ENCODE measurements at regions not wholly inside any gene's neighbourhood (a gene's known extent, or its start where the extent isn't known, plus 50 kb on each side); places are given as distances from the start of the nearest gene placed in this dataset.

GRCh38 chr5:147983742-147984141 lies 77.4 kb upstream of the C5orf46 start:
- intact Hi-C loops (cut with DNase I) = no loop called here
- H3K27me3 ChIP-seq (ENCODE audit: insufficient read depth in 3 of 3, low read length in 2 of 3) = no peaks in the 10 kb centered on the region
- H3K36me3 ChIP-seq (ENCODE audit: insufficient read depth in 1 of 2, low read depth in 1 of 2) = no peaks in the 10 kb centered on the region
- WGBS, 3 donors = 71 to 81% (median 80%) methylated on average over 1 of the region's 1 CpG
- TF ChIP-seq, protein P1, sequence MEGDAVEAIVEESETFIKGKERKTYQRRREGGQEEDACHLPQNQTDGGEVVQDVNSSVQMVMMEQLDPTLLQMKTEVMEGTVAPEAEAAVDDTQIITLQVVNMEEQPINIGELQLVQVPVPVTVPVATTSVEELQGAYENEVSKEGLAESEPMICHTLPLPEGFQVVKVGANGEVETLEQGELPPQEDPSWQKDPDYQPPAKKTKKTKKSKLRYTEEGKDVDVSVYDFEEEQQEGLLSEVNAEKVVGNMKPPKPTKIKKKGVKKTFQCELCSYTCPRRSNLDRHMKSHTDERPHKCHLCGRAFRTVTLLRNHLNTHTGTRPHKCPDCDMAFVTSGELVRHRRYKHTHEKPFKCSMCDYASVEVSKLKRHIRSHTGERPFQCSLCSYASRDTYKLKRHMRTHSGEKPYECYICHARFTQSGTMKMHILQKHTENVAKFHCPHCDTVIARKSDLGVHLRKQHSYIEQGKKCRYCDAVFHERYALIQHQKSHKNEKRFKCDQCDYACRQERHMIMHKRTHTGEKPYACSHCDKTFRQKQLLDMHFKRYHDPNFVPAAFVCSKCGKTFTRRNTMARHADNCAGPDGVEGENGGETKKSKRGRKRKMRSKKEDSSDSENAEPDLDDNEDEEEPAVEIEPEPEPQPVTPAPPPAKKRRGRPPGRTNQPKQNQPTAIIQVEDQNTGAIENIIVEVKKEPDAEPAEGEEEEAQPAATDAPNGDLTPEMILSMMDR (IDR thresholded peaks at IDR 0.05) = no peak
- no peak overlapping the region for H3K27ac ChIP-seq
- no peak overlapping the region for H3K4me3 ChIP-seq
- DNase-seq (no peak), ATAC-seq (no peak)
- no peaks in the 10 kb centered on the region for H3K4me1 ChIP-seq
- no peaks in the 10 kb centered on the region for H3K9me3 ChIP-seq

DNA sequence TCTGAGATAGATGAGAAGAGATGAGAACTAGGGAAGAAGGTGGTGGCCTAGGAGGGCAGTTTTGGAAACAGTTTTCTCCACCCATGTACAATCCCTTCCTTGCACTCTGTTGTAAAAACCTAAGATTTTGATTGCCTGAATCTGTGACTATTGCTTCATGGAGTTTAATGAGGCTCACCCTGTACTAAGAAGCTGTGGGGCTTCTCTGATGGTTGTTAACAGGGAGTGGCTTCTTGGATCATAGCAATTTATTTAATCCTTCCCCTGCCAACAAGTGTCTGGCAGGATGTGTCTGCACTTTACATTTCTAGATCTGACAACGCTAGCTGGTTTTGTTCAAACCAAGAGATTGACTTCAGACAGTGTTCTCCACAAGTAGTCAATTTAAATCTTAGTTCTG lies 74.7 kb upstream of the C5orf46 start:
- Histone ChIP-seq H3K27me3 (ENCODE audit: insufficient read depth in 3 of 3, low read length in 2 of 3) (no peaks in the 10 kb centered on the region), H3K9me3 (no peaks in the 10 kb centered on the region), H3K27ac (no peak overlapping the region), H3K4me3 (no peak overlapping the region), H3K4me1 (no peaks in the 10 kb centered on the region), H3K36me3 (ENCODE audit: insufficient read depth in 1 of 2, low read depth in 1 of 2) (no peaks in the 10 kb centered on the region)
- DNase-seq (no peak), ATAC-seq (no peak)
- TF ChIP-seq, protein P1 (IDR thresholded peaks at IDR 0.05) = no peak
- intact Hi-C loops (cut with DNase I) = no loop called here
- 50 to 62% (median 60%) methylated on average over 1 of the region's 1 CpG for WGBS, 3 donors

- intact Hi-C loops (cut with DNase I) = no loop called here
- TF ChIP-seq, protein P1 (IDR thresholded peaks at IDR 0.05) = no peak
- 72 to 90% (median 85%) methylated on average over 1 of the region's 1 CpG for WGBS, 3 donors
- Histone ChIP-seq H3K4me1 (no peaks in the 10 kb centered on the region), H3K27ac (no peak overlapping the region), H3K4me3 (no peak overlapping the region), H3K36me3 (ENCODE audit: insufficient read depth in 1 of 2, low read depth in 1 of 2) (no peaks in the 10 kb centered on the region), H3K9me3 (no peaks in the 10 kb centered on the region), H3K27me3 (ENCODE audit: insufficient read depth in 3 of 3, low read length in 2 of 3) (no peaks in the 10 kb centered on the region)
- DNase-seq (no peak), ATAC-seq (no peak)
Measured at GRCh38 chr5:147979761-147980160, 73.4 kb upstream of the C5orf46 start.

- Histone ChIP-seq H3K4me1 (no peaks in the 10 kb centered on the region), H3K27me3 (ENCODE audit: insufficient read depth in 3 of 3, low read length in 2 of 3) (no peaks in the 10 kb centered on the region), H3K4me3 (no peak overlapping the region), H3K27ac (no peak overlapping the region), H3K36me3 (ENCODE audit: insufficient read depth in 1 of 2, low read depth in 1 of 2) (no peaks in the 10 kb centered on the region), H3K9me3 (no peaks in the 10 kb centered on the region)
- DNase-seq = no peak
- TF ChIP-seq, protein P1 (IDR thresholded peaks at IDR 0.05) = no peak
- intact Hi-C loops (cut with DNase I) = no loop called here
- ATAC-seq = no peak
- 91 to 93% (median 92%) methylated on average over 7 of the region's 7 CpGs for WGBS, 3 donors
Measured at GRCh38 chr5:147972076-147972840, 65.9 kb upstream of the C5orf46 start.

GRCh38 chr5:147971472-147971871 lies 65.1 kb upstream of the C5orf46 start:
- DNase-seq (no peak), ATAC-seq (no peak)
- no peaks in the 10 kb centered on the region for H3K27me3 ChIP-seq (ENCODE audit: insufficient read depth in 3 of 3, low read length in 2 of 3)
- H3K27ac ChIP-seq = no peak overlapping the region
- TF ChIP-seq, protein P1 (IDR thresholded peaks at IDR 0.05) = no peak
- H3K36me3 ChIP-seq (ENCODE audit: insufficient read depth in 1 of 2, low read depth in 1 of 2) = no peaks in the 10 kb centered on the region
- intact Hi-C loops (cut with DNase I) = no loop called here
- WGBS, 3 donors = 80 to 91% (median 82%) methylated on average over 2 of the region's 2 CpGs
- H3K9me3 ChIP-seq = no peaks in the 10 kb centered on the region
- H3K4me3 ChIP-seq = no peak overlapping the region
- no peaks in the 10 kb centered on the region for H3K4me1 ChIP-seq

Data from psoas muscle (tissue), 7 donors.